Vagina (tissue), 2 donors: ENCODE measurements at regions not wholly inside any gene's neighbourhood (a gene's known extent, or its start where the extent isn't known, plus 50 kb on each side); places are given as distances from the start of the nearest gene placed in this dataset.

Source experiments
- POLR2A ChIP-seq, 2 donors: fragments of 450-650 bp; IDR thresholded peaks; one replicate each; pipeline ENCODE4 v1.6.1; 2017; ENCODE audit warnings: antibody characterized with exemption in 2 of 2, mild to moderate bottlenecking in 2 of 2, moderate library complexity in 2 of 2
- TF ChIP-seq, protein P1 (sequence below), 3 experiments: fragments of 450-650 bp in 2 of 3; fragments of 200-600 bp in 1 of 3; sonication (generic) in 1 of 3; IDR thresholded peaks; one replicate each; pipeline ENCODE4 v1.5.1; 2017 to 2019; ENCODE audit warnings: antibody characterized with exemption in 3 of 3, mild to moderate bottlenecking in 2 of 3, moderate library complexity in 2 of 3

DNA sequence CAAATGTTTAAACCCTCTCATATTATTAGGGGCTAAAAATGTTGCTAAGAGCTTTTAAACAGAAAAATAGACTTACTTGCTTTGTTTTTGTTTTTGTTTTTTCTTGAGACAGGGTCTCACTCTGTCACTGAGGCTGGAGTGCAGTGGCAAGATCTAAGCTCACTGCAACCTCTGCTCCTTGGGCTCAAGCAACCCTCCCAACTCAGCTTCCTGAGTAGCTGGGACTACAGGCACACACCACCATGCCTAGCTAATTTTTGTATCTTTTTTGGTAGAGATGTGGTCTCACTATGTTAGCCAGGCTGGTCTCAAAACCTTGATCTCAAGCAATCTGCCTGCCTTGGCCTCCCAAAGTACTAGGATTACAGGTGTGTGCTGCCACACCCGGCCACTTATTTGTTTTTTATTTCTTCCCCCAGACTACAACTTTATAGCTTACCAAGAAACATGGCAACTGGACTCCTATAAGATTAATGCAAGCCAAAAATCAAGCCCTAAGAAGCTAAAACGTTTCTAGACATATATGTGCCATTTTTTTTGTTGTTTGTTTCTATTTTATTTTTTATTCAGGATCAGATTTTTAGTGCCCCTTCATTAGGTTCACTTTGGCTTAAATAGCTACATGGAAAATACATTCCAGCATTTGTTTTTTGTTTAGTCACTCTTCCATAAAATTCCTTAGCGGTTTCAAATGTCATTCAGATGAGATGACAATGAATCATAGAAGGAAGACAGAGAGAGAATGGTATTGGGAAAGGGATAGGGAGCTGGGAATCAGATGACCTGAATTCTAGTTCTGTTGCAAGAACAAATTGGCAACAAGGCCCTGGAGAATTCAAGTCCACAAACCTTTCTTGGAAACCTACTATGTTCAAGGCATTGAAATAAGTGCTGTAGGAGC is 163.4 kb upstream of the MKLN1 start:
- TF ChIP-seq, protein P1, sequence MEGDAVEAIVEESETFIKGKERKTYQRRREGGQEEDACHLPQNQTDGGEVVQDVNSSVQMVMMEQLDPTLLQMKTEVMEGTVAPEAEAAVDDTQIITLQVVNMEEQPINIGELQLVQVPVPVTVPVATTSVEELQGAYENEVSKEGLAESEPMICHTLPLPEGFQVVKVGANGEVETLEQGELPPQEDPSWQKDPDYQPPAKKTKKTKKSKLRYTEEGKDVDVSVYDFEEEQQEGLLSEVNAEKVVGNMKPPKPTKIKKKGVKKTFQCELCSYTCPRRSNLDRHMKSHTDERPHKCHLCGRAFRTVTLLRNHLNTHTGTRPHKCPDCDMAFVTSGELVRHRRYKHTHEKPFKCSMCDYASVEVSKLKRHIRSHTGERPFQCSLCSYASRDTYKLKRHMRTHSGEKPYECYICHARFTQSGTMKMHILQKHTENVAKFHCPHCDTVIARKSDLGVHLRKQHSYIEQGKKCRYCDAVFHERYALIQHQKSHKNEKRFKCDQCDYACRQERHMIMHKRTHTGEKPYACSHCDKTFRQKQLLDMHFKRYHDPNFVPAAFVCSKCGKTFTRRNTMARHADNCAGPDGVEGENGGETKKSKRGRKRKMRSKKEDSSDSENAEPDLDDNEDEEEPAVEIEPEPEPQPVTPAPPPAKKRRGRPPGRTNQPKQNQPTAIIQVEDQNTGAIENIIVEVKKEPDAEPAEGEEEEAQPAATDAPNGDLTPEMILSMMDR (IDR thresholded peaks at IDR 0.05): no peak
- no peak for TF ChIP-seq POLR2A (IDR thresholded peaks at IDR 0.05)
